Fibroblast of pulmonary artery (primary cell): ENCODE measurements at regions not wholly inside any gene's neighbourhood (a gene's known extent, or its start where the extent isn't known, plus 50 kb on each side); places are given as distances from the start of the nearest gene placed in this dataset.

Experiments used
- DNase-seq: peaks from one replicate; pipeline ENCODE4 v3.0.0-alpha.2; 2010; ENCODE audit warnings: low read depth
- H3K4me3 ChIP-seq: replicated peaks from 2 replicates; pipeline ENCODE4 v1.5.1; 2011; ENCODE audit warnings: low read depth, mild to moderate bottlenecking, control low read depth, low read length, moderate library complexity
- TF ChIP-seq, protein P1 (sequence below): IDR thresholded peaks from 2 replicates; pipeline ENCODE4 v1.5.1; 2011; ENCODE audit warnings: mild to moderate bottlenecking, control low read depth, low read length, inconsistent platforms; ENCODE audit errors: missing control alignments

DNA sequence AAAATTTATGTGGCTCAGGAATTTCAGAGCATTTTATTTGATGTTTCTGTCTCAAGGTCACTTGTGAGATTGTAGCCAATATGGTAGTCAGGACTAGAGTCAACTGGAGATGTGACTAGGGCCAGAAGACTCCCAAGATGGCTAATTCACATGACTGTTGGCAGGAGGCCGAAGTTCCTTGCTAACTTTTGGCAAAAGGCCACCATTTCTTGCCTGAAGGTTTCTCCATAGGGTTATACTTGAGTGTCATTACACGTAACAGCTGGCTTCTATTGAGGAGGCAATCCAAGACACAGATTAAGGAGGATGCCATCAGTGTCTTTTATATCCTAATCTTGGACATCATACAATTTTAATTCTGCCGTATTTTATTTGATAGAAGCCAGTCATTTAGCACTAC is 162.3 kb upstream of the MAOA start:
- DNase-seq = peak; percentile 5
- TF ChIP-seq, protein P1, sequence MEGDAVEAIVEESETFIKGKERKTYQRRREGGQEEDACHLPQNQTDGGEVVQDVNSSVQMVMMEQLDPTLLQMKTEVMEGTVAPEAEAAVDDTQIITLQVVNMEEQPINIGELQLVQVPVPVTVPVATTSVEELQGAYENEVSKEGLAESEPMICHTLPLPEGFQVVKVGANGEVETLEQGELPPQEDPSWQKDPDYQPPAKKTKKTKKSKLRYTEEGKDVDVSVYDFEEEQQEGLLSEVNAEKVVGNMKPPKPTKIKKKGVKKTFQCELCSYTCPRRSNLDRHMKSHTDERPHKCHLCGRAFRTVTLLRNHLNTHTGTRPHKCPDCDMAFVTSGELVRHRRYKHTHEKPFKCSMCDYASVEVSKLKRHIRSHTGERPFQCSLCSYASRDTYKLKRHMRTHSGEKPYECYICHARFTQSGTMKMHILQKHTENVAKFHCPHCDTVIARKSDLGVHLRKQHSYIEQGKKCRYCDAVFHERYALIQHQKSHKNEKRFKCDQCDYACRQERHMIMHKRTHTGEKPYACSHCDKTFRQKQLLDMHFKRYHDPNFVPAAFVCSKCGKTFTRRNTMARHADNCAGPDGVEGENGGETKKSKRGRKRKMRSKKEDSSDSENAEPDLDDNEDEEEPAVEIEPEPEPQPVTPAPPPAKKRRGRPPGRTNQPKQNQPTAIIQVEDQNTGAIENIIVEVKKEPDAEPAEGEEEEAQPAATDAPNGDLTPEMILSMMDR = no peak

DNA sequence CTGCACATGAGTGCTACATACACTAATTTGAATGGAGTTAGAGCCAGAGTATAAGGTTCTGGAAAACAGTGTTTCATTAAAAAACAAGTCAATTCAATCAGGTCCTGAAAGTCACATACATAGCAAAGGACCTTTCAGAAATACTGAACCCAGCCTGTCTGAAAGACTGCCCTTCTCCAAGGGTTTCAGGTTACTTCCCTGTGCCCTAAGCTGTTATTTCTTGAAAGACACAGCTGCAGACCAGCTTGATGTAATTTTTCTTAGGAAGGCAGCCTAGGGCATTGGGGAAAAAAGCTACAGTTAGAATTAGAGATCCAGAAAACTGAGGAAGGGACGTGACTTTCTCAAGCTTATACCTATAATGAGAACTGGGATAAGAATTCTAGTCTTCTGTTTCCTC is 155.9 kb upstream of the MAOA start:
- no peak for DNase-seq
- H3K4me3 ChIP-seq = no peak overlapping the region
- TF ChIP-seq, protein P1 = no peak

More for the DNA sequence above, 162.3 kb upstream of the MAOA start:
- no peak overlapping the region for H3K4me3 ChIP-seq

DNA sequence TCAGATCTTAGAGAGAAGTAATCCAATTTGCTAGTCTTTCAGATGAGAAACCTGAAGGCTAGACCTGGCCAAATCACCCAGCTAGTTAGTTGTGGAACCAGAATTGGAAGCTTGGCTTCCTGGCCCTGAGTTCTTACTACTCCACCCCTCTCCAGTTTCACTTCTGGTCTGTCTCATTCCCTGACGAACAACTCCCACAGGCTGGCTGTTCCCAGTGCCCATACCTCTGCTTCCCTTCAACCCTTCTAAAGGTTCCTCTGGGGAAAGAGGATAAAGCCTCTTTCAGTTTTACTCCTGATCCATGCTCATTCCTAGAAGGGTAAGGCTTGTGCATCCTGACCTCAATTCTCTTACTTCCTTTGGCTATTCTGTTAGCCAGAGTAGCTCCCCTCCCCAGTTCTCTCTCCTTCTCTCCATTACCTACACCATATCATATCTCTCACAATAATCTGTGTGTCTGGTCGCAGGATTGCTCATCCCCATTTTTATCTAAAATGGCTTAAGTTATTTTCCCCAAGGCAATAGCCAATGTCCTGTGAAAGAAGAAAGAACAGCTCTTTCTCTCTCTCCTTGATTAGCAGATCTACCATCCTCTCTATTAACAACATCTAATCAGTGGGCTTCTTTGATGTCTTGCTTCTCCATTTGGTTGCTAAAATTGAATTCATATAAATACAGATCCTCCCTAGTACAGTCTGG is 155.0 kb upstream of the MAOA start:
- TF ChIP-seq, protein P1 = no peak
- no peak for DNase-seq
- H3K4me3 ChIP-seq = no peak overlapping the region

DNA sequence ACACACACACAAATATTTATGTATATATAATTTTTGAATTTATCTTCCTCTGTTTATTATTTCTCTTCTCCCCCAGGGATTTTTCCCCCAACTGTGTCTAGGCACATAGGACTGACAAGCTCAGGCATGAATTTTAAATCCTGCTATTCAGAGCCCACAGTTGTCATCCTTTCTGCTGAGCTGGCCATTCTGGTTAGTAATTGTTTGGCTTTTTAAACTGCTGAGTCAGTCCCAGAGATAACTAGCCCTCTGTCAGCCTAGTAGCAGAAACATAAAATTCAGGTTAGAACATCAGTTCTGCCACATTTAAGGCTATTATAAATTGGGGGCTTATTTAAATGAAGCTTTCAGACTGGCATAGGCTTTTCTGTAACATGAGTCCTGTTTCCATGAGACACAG is 151.7 kb upstream of the MAOA start:
- no peak overlapping the region for H3K4me3 ChIP-seq
- TF ChIP-seq, protein P1 = no peak
- DNase-seq = no peak

DNA sequence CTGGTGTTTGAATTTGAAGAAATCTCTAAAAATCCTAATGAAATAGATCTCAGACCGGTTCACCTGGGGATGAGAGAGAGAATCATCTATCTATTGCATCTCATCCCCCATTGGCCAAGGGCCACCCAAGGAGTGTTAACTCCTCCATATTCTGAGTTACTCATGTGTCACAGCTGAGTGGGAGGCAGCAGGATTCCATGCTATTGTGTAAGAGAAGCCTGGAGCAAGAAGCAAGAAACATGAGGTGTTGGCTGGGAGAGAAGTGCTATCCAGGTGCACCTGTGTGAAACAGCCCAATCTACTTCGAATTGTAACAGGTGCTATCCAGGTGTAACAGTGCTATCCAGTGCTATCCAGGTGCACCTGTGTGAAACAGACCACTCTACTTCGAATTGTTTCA is 150.3 kb upstream of the MAOA start:
- TF ChIP-seq, protein P1 = no peak
- no peak for DNase-seq
- no peak overlapping the region for H3K4me3 ChIP-seq

DNA sequence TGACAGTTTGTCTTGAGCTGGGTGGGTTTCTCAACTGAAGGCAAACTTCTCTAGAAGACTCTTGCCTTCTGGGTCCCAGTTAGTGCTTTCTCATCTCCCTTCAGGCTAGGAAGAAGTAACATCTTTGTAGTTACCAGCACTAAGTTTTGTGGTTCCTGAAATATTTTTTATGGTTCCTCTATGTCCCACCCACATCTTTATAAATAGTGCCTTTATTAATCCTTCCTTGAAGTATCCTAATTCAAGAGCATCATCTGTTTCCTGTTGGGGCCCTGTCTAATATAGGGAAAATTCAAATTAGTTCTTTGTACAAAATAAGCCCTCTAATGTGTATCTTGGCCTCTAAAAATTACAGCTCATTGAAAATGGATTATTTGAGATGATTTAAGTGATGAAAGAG is 147.4 kb upstream of the MAOA start:
- DNase-seq = no peak
- TF ChIP-seq, protein P1 = no peak

DNA sequence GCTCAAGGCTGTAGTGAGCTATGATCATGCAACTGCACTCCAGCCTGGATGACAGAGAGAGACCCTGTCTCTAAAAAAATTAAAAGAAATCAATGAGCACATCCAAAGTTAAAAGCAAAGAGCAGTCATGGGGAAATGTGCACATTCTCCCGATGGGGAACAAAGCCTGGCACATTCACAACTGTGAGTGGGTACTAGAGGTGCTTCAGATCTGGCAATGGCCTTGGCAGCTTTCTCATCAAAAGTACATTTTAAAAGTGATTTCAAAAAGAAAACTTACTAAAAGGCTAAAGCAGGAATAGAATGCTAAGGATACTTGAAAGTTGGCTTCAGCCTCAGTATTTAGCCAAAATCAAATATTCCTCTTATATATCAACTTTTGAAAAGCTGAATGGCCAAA is 145.9 kb upstream of the MAOA start:
- DNase-seq = no peak
- no peak overlapping the region for H3K4me3 ChIP-seq
- TF ChIP-seq, protein P1 = no peak

More for the DNA sequence above, 147.4 kb upstream of the MAOA start:
- H3K4me3 ChIP-seq = no peak overlapping the region
